Esophagus (tissue), 2 donors: ENCODE measurements at regions not wholly inside any gene's neighbourhood (a gene's known extent, or its start where the extent isn't known, plus 50 kb on each side); places are given as distances from the start of the nearest gene placed in this dataset.

Source experiments
- H3K27ac ChIP-seq, 2 donors: one replicate each; pipeline ENCODE4 v1.5.1; 2013; ENCODE audit warnings: low read depth in 2 of 2, mild to moderate bottlenecking in 2 of 2, inconsistent platforms in 1 of 2, low read length in 1 of 2, moderate library complexity in 1 of 2
- H3K27me3 ChIP-seq, 2 donors: one replicate each; pipeline ENCODE4 v1.6.1; 2013; ENCODE audit warnings: low read length in 2 of 2, control low read depth in 1 of 2, mild to moderate bottlenecking in 1 of 2; ENCODE audit not compliant: insufficient read depth in 2 of 2, control insufficient read depth in 1 of 2
- H3K36me3 ChIP-seq, 2 donors: one replicate each; pipeline ENCODE4 v1.6.1; 2013; ENCODE audit warnings: low read length in 1 of 2; ENCODE audit not compliant: control insufficient read depth in 2 of 2, insufficient read depth in 2 of 2
- H3K4me1 ChIP-seq, 2 donors: one replicate each; pipeline ENCODE4 v1.6.1; 2013; ENCODE audit warnings: low read length in 1 of 2; ENCODE audit not compliant: control insufficient read depth in 2 of 2, insufficient read depth in 2 of 2
- H3K4me3 ChIP-seq, 2 donors: one replicate each; pipeline ENCODE4 v1.5.1; 2013; ENCODE audit warnings: low read length in 2 of 2, mild to moderate bottlenecking in 2 of 2, low read depth in 1 of 2, moderate library complexity in 1 of 2
- H3K9me3 ChIP-seq, 2 donors: one replicate each; pipeline ENCODE4 v1.6.1; 2013; ENCODE audit warnings: mild to moderate bottlenecking in 2 of 2, low read depth in 1 of 2, low read length in 1 of 2, moderate library complexity in 1 of 2; ENCODE audit not compliant: control insufficient read depth in 2 of 2, insufficient read depth in 1 of 2
- WGBS, 2 donors: extraction: QIAGEN DNeasy Blood & Tissue Kit; methylation state at CpG; one replicate each; pipeline ENCODE4 v1.1.7; 2013; 5-methylcytosine and 5-hydroxymethylcytosine counted together
- donor health status: healthy with polysubstance abuse.
- donor health status: Bipolar disorder and iron deficiency.

DNA sequence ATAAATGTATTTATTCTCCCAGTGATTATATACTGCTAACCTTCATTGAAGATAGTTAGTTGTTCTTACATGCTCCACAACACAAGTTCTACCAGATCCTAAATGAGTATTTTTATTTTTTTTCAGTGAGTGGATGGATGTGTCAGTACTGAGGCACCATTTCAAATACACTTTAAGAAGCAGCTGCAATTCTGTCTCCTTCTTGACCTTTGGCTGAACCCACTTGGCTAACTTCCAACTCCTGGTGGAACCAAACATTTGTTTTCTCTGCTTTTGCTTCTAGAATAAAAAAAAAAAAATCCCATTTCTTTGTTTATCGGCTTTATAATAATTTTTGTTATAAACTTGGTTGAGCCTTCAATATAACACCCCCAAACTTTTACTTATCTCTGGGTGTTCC, 458.3 kb upstream of the MAP3K7 start:
- 26 to 31% methylated on average over 1 of the region's 1 CpG for WGBS, 2 donors
- no peak overlapping the region for H3K27ac ChIP-seq
- no peak overlapping the region for H3K4me3 ChIP-seq
- H3K4me1 ChIP-seq: no peaks in the 10 kb centered on the region
- H3K27me3 ChIP-seq: no peaks in the 10 kb centered on the region
- H3K9me3 ChIP-seq: no peaks in the 10 kb centered on the region
- H3K36me3 ChIP-seq: no peaks in the 10 kb centered on the region

DNA sequence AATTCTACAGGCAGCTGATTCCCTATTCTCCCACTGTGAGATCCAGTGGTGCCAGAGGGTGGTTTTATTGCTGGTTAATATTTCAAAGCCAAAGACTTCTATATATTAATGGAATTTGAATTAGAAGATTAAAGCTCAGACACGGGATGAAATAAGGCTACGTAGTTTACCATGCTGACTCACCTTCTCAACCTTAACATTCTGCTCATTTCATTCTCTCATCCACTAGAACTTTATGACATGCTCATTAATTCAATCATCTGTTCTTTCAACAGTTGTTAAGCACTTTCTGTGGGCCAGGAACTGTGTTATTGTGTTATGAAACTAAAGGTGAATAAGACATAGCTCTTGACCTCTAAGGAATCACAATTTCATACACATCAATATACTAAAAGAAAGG, 456.9 kb upstream of the MAP3K7 start:
- Histone ChIP-seq H3K36me3 (no peaks in the 10 kb centered on the region), H3K9me3 (no peaks in the 10 kb centered on the region), H3K27ac (no peak overlapping the region), H3K27me3 (no peaks in the 10 kb centered on the region), H3K4me3 (no peak overlapping the region), H3K4me1 (no peaks in the 10 kb centered on the region)
- WGBS, 2 donors: 74 to 79% methylated on average over 2 of the region's 2 CpGs

DNA sequence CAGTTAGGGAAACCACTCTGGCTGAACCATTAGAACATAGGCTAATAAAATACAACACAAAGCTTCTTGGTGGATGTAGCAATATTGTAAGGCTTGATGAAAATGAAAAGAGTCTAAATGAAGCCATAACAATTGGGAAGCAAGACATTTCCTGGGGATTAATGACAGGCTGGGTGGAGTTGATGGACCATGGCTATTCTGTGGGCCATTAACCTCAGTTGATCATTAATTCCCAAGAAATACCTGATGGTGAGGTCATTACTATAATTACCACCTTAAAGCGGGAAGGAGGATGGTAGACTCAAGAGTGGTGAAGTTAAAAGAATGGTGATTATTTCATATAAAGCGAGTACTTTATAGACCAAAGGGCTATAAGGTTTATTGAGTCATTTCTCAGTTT, 455.8 kb upstream of the MAP3K7 start:
- 90 to 94% methylated on average over 2 of the region's 2 CpGs for WGBS, 2 donors

DNA sequence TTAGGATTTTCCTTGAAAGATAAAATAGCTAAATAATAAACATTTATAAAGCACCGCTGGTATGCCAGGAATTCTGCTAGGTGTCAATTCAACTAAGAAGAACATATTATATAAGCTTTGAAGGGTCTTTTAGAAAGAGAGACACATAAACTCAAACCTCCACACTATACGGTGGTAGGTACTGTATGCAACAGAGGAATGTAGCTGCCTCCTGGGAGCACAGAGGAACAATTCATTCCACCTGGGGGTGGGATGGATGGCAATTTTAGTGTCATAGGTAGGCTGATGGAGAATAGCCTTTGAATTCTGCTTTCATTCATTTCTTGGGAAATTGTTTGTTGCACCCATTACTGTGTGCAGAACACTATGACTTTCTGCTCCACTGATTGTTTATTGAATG, 447.1 kb upstream of the MAP3K7 start:
- 89 to 93% methylated on average over 2 of the region's 2 CpGs for WGBS, 2 donors
- H3K4me1 ChIP-seq: no peaks in the 10 kb centered on the region
- no peaks in the 10 kb centered on the region for H3K36me3 ChIP-seq
- no peak overlapping the region for H3K27ac ChIP-seq
- no peaks in the 10 kb centered on the region for H3K9me3 ChIP-seq
- H3K27me3 ChIP-seq: no peaks in the 10 kb centered on the region
- no peak overlapping the region for H3K4me3 ChIP-seq

More for the DNA sequence above, 455.8 kb upstream of the MAP3K7 start:
- Histone ChIP-seq H3K36me3 (no peaks in the 10 kb centered on the region), H3K4me1 (no peaks in the 10 kb centered on the region), H3K27ac (no peak overlapping the region), H3K4me3 (no peak overlapping the region), H3K9me3 (no peaks in the 10 kb centered on the region), H3K27me3 (no peaks in the 10 kb centered on the region)

DNA sequence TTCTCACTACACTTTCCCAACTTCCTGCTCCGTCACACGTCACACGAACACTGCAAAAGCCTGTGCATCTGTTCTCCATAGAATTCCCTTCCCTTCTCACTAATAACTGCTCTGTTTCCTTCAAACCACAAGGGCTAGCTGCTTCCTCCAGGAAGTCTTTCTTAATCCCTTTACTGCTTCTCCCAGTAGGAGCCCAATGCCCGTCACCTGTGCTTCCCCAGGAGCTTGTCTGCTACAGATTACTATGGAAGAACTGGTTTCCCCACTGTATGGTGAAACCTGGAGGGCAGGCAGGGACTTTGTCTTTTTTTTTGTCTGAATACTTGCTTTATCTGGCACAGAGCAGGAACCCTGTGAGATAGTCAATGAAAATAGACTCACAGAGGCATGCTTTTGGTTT, 444.7 kb upstream of the MAP3K7 start:
- H3K4me1 ChIP-seq: no peaks in the 10 kb centered on the region
- H3K27me3 ChIP-seq: no peaks in the 10 kb centered on the region
- no peaks in the 10 kb centered on the region for H3K9me3 ChIP-seq
- H3K27ac ChIP-seq: no peak overlapping the region
- H3K36me3 ChIP-seq: no peaks in the 10 kb centered on the region
- 75 to 77% methylated on average over 4 of the region's 4 CpGs for WGBS, 2 donors
- H3K4me3 ChIP-seq: no peak overlapping the region

- H3K27me3 ChIP-seq: no peaks in the 10 kb centered on the region
- no peak overlapping the region for H3K27ac ChIP-seq
- WGBS, 2 donors: 48 to 53% methylated on average over 6 of the region's 6 CpGs
- no peaks in the 10 kb centered on the region for H3K36me3 ChIP-seq
- H3K9me3 ChIP-seq: no peaks in the 10 kb centered on the region
- no peak overlapping the region for H3K4me3 ChIP-seq
- no peaks in the 10 kb centered on the region for H3K4me1 ChIP-seq
These were observed 442.3 kb upstream of the MAP3K7 start for GRCh38 chr6:91029211-91029610.

GRCh38 chr6:91023529-91023928, 436.7 kb upstream of the MAP3K7 start:
- H3K9me3 ChIP-seq: no peaks in the 10 kb centered on the region

GRCh38 chr6:91020744-91021143, 433.9 kb upstream of the MAP3K7 start:
- H3K4me1 ChIP-seq: no peaks in the 10 kb centered on the region
- H3K27ac ChIP-seq: no peak overlapping the region
- no peaks in the 10 kb centered on the region for H3K36me3 ChIP-seq
- no peak overlapping the region for H3K4me3 ChIP-seq
- H3K9me3 ChIP-seq: no peaks in the 10 kb centered on the region
- no peaks in the 10 kb centered on the region for H3K27me3 ChIP-seq
- 48 to 53% methylated on average over 1 of the region's 1 CpG for WGBS, 2 donors

More at GRCh38 chr6:91023529-91023928, 436.7 kb upstream of the MAP3K7 start:
- Histone ChIP-seq H3K36me3 (no peaks in the 10 kb centered on the region), H3K4me1 (no peaks in the 10 kb centered on the region), H3K27ac (no peak overlapping the region), H3K27me3 (no peaks in the 10 kb centered on the region), H3K4me3 (no peak overlapping the region)

GRCh38 chr6:91018586-91018985, 431.7 kb upstream of the MAP3K7 start:
- 93 to 96% methylated on average over 3 of the region's 3 CpGs for WGBS, 2 donors
- no peaks in the 10 kb centered on the region for H3K36me3 ChIP-seq
- H3K4me1 ChIP-seq: no peaks in the 10 kb centered on the region
- no peaks in the 10 kb centered on the region for H3K9me3 ChIP-seq
- no peaks in the 10 kb centered on the region for H3K27me3 ChIP-seq
- no peak overlapping the region for H3K27ac ChIP-seq
- no peak overlapping the region for H3K4me3 ChIP-seq

DNA sequence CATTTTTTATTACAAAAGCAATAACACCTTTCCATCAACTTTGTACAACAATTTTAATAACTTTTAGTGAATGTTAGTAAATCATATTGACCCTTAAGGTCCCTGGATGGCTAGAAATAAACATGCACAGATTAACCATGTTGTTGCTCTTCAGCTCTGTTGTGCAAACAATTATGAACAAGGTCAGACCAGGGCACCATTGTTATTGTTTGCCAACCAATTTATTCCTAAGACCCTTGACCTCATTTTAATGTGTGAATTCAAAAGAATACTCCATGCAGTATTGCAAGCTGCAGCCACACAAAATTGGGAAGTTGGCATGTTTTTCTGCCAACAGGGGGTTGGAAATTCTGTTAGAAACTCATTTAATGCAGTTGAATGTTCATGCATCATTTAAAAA, 426.6 kb upstream of the MAP3K7 start:
- Histone ChIP-seq H3K27ac (no peak overlapping the region), H3K27me3 (no peaks in the 10 kb centered on the region), H3K4me3 (no peak overlapping the region), H3K36me3 (no peaks in the 10 kb centered on the region), H3K4me1 (no peaks in the 10 kb centered on the region), H3K9me3 (no peaks in the 10 kb centered on the region)
